Nephron (organoid): ENCODE measurements at regions not wholly inside any gene's neighbourhood (a gene's known extent, or its start where the extent isn't known, plus 50 kb on each side); places are given as distances from the start of the nearest gene placed in this dataset.

Source experiments
- H3K27ac Mint-ChIP-seq, 3 experiments: 2 replicates each; pipeline ENCODE4 v1.8.0; 2020; ENCODE audit warnings: mixed read lengths in 3 of 3, mild to moderate bottlenecking in 2 of 3, moderate library complexity in 1 of 3
- H3K27me3 Mint-ChIP-seq: 2 replicates; pipeline ENCODE4 v1.8.0; 2021; ENCODE audit warnings: low read depth, mild to moderate bottlenecking, moderate library complexity, mixed read lengths
- H3K36me3 Mint-ChIP-seq: 2 replicates; pipeline ENCODE4 v1.8.0; 2020; ENCODE audit warnings: low read depth, mixed read lengths
- H3K4me1 Mint-ChIP-seq: 2 replicates; pipeline ENCODE4 v1.8.0; 2020; ENCODE audit warnings: mixed read lengths
- H3K4me3 Mint-ChIP-seq, 3 experiments: 2 replicates each; pipeline ENCODE4 v1.8.0; 2020; ENCODE audit warnings: mild to moderate bottlenecking in 3 of 3, mixed read lengths in 3 of 3, moderate library complexity in 2 of 3
- H3K9me3 Mint-ChIP-seq: 2 replicates; pipeline ENCODE4 v1.8.0; 2020; ENCODE audit warnings: mixed read lengths
- TF ChIP-seq, protein P1 (sequence below), 3 experiments: fragments of 200-600 bp; sonication (generic); IDR thresholded peaks; one replicate each; pipeline ENCODE4 v1.5.0; 2021; ENCODE audit warnings: antibody characterized with exemption in 3 of 3; ENCODE audit not compliant: unreplicated experiment in 3 of 3

- Mint-ChIP-seq H3K4me1 (peaks cover 34% of the 10 kb centered on the region), H3K27me3 (peaks cover 9% of the 10 kb centered on the region), H3K36me3 (no peaks in the 10 kb centered on the region), H3K27ac (peak overlapping the region; percentile 49 to 75 (median 53)), H3K9me3 (no peaks in the 10 kb centered on the region), H3K4me3 (no peak overlapping the region)
- TF ChIP-seq, protein P1, sequence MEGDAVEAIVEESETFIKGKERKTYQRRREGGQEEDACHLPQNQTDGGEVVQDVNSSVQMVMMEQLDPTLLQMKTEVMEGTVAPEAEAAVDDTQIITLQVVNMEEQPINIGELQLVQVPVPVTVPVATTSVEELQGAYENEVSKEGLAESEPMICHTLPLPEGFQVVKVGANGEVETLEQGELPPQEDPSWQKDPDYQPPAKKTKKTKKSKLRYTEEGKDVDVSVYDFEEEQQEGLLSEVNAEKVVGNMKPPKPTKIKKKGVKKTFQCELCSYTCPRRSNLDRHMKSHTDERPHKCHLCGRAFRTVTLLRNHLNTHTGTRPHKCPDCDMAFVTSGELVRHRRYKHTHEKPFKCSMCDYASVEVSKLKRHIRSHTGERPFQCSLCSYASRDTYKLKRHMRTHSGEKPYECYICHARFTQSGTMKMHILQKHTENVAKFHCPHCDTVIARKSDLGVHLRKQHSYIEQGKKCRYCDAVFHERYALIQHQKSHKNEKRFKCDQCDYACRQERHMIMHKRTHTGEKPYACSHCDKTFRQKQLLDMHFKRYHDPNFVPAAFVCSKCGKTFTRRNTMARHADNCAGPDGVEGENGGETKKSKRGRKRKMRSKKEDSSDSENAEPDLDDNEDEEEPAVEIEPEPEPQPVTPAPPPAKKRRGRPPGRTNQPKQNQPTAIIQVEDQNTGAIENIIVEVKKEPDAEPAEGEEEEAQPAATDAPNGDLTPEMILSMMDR (IDR thresholded peaks at IDR 0.05; ENCODE audit: unreplicated experiment in 3 of 3), result no peak
Observed at GRCh38 chr2:176960061-176960460, 252.5 kb upstream of the HNRNPA3 start.

DNA sequence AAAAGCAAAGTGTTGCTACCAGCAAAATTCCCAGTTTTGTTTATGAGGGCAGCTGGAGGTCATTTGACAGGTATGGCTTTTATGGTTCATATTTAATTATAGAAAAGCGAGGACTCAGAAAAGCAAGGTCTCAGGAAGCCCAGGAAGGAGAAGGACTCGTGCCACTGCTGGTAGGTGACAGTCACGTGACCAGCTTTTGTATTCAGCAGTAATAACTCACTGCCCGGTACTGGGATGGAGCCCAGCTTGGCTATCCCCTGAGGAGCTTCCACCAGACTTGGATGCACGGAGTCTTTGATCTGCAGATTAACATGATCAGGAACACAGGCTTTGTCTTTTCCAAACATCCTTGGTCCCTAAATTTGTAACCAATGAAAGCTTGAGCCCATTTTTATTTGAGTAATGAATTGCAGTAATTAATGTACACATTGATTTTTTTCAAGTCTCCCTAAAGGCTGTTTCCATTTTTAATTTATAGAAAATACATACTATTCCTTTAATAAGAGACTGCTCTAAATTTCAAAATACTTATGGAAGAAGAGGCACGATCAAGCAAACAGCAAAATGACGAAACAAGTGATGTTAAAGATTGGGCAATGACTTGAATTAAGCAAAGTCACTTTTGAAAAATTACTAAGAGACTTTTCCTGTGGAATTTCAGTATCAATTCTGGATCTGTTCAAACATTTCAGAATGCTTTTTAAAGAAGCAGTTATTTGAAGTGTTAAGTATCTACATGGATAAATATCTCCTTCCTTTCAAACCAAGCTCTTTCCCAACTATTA lies 251.7 kb upstream of the HNRNPA3 start:
- no peak overlapping the region for H3K4me3 Mint-ChIP-seq
- H3K27me3 Mint-ChIP-seq, result peaks cover 10% of the 10 kb centered on the region
- H3K4me1 Mint-ChIP-seq, result peaks cover 34% of the 10 kb centered on the region
- H3K9me3 Mint-ChIP-seq, result no peaks in the 10 kb centered on the region
- H3K27ac Mint-ChIP-seq, result peak overlapping the region; percentile 49 to 75 (median 53)
- TF ChIP-seq, protein P1 (IDR thresholded peaks at IDR 0.05; ENCODE audit: unreplicated experiment in 3 of 3), result no peak
- no peaks in the 10 kb centered on the region for H3K36me3 Mint-ChIP-seq

- Mint-ChIP-seq H3K9me3 (no peaks in the 10 kb centered on the region), H3K27me3 (peaks cover 10% of the 10 kb centered on the region), H3K27ac (peak overlapping the region in 2 of 3 experiments; percentile 11 to 31), H3K36me3 (no peaks in the 10 kb centered on the region), H3K4me3 (no peak overlapping the region), H3K4me1 (peaks cover 34% of the 10 kb centered on the region)
- TF ChIP-seq, protein P1 (IDR thresholded peaks at IDR 0.05; ENCODE audit: unreplicated experiment in 3 of 3), result no peak
Observed at GRCh38 chr2:176961775-176962619, 250.6 kb upstream of the HNRNPA3 start.

DNA sequence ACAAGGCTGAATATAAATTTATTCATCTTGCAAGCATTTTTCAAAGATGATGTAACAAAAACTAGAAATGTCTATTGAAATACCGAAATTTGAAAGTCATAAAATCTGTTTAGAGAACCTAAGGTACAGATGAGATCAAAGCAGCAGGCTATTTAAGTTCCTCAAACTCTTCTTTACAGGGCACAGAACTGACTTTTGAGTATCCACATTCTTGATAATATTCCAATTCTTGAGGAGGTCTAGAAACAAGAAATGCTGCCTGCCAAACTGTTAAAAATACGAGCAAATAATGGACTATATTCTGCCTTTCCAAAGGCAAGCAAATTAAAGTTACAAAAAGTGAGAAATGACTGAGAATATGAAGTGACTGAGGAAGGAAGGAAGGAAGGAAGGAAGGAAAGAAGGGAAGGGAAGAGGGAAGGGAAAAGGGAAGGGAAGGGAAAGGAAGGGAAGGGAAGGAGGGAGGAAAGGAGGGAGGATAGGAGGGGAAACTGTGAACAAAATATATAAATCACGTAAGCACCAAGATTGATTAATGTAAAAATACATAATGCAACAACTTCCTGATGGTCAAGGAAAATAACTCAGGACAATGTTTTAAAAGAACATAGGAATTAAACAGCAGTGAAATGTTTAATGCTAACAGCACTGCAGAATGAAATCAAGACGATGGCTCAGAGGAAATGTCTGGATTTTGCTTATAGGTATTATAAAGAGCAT lies 248.9 kb upstream of the HNRNPA3 start:
- Mint-ChIP-seq H3K36me3 (no peaks in the 10 kb centered on the region), H3K27ac (no peak overlapping the region), H3K4me3 (no peak overlapping the region), H3K9me3 (no peaks in the 10 kb centered on the region), H3K4me1 (peaks cover 34% of the 10 kb centered on the region), H3K27me3 (peaks cover 8% of the 10 kb centered on the region)
- TF ChIP-seq, protein P1 (IDR thresholded peaks at IDR 0.05; ENCODE audit: unreplicated experiment in 3 of 3), result no peak

DNA sequence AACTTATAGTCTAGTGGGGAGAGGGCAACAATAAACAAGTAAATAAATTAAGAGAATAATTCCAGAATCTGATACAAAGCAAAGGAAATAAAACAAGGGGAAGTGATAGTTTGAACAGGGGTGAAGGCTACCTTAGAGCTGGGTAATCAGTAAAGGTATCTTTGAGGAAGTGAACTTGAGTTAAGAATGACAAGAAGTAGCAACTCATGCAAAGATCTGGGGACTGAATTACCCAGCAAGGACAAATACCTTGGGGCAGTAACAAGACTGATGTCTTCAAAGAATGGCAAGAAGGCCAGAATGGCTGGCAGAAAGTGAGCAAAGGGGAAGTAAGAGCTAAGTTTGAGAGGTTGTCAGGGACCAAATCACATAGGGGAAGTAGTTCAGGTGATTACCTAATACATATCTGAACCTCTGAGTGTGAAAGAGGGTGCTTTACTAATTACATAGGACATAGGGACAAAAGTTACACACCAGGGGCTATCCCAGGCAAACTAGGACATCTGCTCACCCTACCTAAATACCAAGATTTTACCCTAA lies 244.6 kb upstream of the HNRNPA3 start:
- Mint-ChIP-seq H3K4me3 (no peak overlapping the region), H3K27me3 (peaks cover 7% of the 10 kb centered on the region), H3K4me1 (peaks cover 5% of the 10 kb centered on the region), H3K36me3 (no peaks in the 10 kb centered on the region), H3K27ac (no peak overlapping the region), H3K9me3 (no peaks in the 10 kb centered on the region)
- TF ChIP-seq, protein P1 (IDR thresholded peaks at IDR 0.05; ENCODE audit: unreplicated experiment in 3 of 3), result no peak
